ENCODE measurements at regions not wholly inside any gene's neighbourhood (a gene's known extent, or its start where the extent isn't known, plus 50 kb on each side); places are given as distances from the start of the nearest gene placed in this dataset.

DNA sequence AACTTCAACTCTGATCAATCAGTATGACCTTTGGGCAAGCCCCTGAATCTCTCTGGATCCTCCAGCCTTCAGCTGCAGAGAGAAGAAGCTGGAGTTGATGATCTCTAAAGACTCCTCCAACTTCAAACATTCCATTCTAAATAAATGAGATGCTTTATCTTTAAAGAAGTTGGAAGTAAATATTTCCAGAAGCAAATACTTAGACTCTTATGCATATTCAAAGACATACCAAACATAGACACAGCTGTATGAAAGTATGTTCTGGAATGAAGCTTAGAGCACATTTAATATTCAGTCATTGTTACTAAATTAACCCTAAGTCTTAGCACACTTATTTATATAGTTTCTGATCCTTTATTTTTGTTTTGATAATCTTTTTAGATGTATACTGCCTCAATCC, 77.6 kb upstream of the ACP3 start:
- DNase-seq, result no peak

DNA sequence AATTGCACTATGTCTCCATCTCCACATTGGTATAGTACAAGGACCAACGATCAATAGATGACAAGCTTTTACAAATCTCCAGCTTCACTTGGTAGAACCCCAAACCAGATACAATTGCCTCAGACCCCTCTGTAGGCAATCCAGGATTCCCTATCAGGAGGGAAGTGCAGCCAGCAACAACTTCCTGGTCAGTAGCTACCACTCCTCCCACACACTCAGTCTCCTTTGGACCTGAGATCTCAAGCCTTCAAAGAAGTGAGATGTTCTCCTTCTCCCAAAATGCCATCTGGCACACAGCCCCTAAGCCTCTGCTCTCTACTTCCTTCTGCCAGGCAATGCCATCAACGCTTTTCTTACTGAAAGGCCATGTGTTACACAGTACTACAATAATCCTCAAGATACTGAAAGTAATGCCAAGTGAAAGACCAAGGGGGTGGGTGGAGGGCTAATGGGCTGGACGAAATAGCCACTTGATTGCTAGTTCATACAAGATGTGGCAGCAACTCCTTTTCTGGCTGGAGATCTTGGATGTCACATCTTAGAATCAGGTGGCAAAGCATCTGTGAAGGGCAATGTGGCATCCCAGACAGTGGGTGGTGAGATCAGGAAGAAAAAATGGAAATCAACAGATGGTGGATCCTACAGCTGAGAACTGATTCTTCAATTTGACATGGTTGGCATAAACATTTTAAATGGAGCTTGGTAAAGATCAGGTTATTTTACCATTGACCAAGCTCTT, 75.3 kb upstream of the ACP3 start:
- DNase-seq, result no peak

DNA sequence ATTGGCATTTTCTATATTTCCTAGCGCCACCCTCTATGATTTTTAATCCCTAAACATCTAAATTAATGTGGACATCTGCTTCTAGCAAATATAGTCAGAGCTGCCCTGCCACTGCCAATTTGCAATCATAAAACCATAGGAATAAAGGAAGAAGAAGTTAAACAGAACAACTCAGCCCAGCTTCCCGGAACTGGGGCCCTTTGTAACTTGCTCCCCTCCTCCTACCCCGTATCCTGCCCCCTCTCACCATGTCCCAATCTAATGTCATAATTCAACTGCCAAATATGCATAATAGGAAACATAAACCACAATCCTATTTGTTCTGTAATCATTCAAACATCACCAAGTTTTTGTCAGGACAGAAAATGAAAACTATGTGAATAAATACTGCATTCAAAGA, 74.4 kb upstream of the ACP3 start:
- no peak for DNase-seq

DNA sequence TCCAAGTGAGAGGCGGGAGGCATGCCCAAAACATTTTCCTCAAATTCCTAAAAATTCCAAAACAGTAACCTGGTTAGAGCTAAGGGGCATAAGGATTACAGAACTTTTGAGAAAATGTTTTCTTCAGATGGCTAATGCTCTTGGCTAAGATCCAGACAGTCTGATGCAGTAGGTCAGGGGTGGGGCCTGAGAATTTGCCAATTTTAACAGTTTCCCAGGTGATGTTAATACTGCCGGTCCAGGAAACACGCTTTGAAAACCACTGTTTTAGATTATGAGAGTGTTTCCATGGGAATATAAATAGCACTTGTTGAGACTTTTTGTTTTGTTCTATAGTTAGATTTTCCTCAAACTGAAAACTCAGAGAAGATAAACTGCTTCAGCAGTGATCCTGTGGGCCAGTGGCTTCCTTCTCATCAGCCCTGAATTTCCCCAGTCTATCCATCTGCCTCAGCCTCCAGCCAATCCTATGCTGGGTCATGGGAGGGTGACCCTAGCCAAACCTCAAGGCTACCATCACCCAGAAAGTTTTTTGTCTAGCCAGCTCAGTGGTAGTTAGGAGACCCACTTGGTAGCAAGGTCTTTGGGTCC, 71.6 kb upstream of the ACP3 start:
- DNase-seq, result no peak

DNA sequence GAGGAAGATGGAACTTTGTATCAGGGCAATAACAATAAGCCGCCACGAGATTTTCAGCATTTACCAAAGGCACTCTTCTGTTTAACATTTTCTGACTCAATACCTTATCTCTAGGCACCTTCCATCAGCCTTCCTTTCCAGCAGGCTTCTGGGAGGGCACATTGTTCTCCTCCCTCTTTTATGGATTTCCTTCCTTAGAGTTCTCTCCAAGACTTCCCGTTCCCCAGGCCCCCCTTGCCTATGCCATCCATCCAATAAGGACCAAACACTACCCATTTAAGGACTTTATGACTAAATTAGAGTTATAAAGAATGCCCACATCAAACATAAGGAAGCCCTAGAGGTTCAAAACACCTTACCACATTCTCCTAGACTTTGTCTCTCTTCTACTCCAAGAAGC, 71.0 kb upstream of the ACP3 start:
- no peak for DNase-seq

DNA sequence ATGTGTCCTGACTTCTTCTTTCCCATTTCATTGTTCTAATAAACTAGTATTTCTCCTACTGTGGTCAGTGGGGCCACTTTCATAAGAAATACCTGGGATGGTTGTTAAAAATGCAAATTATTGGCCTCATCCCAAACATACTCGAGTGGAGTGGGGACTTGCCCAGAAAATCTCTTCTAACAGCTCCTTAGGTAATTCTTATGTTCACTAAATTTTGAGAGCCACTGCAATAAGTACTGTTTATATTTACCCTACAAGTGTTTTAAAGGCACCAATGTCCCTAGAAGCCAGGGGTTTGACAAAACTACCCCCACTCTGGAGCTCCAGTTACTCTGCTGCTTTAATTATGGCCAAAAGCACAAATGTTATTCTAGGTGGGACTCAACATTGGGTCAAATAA, 70.0 kb upstream of the ACP3 start:
- no peak for DNase-seq

DNA sequence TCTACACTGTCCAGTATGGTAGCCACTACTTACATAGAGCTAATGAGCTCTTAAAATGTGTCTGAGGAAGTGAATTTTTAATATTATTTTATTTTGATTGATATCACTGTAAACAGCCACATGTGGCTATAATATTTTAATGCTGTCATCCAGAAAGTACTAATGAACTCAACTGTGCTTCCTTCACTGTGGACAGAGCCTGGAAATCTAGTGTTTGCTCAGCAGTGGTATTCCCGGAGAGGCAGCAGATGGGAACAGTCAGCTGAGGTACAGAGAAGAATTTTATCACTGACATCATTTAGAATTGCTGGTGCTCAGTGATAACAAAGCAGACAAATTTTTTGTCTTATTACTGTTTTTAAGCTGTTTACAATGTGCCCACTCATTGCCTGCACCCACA, 68.7 kb upstream of the ACP3 start:
- no peak for DNase-seq

DNA sequence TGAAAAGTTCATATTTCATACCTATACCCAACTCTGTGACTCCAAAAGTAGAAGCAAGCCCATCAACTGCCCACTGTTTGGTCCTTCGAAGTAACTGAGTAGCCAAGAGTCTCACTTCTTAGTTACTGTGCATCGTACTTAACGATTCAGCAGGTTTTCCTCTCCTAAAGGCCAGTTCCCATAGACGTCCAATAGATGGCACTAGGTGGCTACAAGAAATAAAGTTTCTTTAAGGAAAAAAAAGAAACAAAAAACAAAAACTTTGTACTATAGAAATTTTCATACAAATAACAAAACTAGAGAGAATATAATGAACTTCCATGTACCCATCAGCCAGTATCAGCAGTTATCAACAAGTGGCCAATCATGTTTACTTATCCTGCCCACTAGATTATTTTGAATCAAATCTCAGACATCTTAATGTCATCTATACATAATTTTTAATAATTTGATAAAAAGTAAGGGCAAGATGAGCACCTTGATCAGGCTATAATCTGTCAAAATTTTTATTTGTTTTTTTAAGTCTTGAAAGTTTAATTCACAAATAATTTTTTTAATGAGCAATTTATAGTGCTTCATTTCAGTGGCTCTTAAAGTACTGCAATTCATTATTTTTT, 63.8 kb upstream of the ACP3 start:
- no peak for DNase-seq

DNA sequence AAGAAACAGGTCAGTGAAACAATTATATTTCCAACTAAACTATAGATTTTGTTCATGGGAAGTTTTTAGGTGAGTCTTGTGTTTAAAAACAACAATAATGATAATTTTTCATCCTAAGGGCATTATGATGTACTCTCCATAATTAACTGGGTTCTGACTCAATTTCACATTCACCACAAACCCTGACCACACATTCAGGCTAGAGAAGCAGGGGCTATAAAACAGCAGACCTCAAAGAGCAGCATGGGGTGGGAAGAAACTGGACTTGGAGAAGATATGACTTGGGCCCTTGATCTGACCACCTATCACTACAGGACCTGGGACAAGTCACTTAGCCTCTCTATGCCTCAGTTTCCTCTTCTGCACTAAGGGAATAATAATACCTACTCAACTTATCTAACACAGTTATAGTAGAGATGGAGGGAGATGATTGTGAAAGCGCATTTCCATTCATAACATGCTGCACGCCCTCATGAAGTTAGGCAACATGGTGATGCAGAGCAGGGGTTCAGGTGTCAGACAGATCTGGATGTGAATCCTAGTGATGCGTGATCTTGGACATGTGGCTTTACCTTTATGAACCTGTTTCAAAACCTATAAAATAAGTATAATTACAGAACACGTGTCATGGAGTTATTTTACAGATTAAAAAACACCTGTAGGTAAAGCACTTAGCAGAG, 63.0 kb upstream of the ACP3 start:
- DNase-seq, result no peak

DNA sequence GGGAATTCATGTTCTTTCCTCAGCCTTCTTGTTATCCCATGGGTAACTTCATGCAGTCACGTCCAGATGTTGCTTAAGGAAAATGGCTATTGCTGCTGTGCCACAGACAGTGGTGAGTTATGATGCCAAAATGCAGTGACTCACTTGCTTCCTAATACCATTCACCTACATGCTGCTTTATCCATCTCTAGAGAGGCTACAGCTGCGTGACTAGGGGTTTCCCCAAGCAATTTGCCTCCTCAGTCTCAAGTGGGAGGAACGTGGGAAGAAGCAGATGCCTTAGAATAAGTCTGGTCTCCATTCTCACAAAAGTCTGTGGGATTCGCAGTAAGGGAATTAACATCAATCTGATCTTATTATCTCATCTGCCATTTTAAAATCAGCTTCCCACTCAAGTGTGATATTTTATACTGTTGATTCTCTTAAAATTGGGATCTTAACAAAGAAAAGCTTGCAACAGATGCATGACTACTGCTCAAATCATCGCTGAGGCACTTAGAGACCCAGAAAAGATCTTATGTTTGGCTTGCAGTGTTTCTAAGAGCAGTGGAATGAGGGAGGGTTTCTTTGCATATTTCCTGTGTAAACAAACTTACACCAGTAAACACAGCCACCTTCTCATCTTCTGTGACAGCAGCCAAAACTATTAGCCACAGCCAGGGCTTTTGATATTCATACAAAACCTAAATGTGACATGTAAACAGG, 62.0 kb upstream of the ACP3 start:
- DNase-seq, result no peak

DNA sequence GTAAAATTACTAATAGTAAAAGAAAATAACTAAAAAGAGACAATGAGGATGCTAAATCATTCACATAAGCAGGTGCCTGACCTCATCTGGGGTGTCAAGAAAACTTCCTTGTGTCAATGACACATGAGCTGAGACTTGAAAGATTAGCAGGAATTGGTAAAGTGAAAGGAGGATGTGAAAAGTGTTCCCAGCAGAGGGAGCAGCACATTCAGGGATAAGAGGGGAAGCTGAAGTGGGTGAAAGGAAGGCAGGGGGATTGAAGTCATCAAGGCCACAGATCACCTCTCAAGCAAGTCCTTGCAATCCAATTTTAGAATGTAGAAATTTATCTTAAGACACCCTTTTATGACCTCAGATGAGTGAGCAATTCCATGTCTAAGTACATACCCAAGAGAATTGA, 60.2 kb upstream of the ACP3 start:
- DNase-seq, result no peak

DNA sequence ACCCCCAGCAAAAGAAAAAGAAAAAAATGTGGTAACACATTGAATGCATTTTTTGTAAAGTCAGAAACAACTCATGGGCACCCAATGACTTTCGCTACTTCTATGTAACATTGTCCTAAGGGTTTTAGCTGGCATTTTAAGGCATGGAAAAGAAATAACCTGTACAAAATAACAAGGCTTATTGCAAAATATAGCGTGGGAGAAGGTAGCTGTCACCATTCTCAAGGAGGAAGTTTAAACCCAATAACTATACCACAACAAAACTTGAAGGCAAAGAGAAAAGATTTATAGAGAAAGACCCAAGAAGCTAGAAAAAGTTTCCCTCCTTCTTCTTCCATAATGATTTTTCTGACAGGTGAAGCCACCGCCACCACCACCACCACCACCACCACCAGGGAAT, 55.7 kb upstream of the ACP3 start:
- no peak for DNase-seq

DNA sequence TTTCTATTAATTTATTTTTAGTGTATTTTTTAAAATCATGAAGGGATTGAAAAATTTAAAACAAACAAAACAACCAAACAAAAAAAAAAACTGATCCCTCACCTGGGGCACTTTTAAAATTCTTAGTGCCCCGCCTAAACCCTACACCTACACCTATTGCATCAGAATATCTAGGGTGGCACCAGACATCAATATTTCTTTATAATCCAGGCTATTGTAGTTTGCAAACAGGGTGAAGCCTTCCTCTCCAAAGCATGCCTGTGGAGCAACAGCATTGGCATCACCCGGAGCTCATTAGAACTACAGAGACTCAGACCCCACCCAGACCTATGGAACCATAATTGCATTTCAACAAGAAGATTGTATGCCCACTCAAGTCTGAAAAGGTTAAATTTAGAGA, 54.9 kb upstream of the ACP3 start:
- no peak for DNase-seq

DNA sequence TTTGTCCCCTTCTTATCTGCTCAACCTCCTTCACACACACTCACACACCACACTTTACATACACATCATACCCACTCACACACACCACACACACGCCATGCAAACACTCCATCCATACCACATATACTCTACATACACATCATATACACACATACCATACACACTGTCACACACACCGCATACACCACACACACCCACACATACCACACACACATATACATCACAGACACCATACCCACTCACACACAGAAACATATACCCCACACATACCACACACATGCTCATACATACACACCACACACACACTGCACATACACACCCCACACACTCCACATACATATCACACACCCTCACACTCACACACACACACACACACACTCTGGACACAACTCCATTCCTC, 54.3 kb upstream of the ACP3 start:
- DNase-seq, result no peak

DNA sequence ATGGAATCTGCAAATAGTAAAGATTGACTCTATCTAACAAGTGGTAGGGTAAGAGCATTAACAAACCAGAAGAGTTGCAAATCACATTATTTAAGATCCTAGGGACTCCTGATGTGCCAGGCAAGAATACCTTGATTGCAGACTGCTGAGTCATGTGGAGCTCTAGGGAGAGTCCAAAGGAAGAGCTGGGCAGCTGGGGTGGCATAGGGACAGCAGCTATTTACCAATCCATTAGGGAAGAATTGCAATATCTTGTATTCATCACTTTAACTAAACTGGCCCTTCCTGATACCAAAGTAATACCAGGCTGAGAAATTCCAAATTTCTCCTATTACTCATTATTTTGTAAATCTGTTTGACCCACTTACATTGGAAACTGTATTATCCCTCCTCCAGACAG, 52.2 kb upstream of the ACP3 start:
- DNase-seq, result no peak

DNA sequence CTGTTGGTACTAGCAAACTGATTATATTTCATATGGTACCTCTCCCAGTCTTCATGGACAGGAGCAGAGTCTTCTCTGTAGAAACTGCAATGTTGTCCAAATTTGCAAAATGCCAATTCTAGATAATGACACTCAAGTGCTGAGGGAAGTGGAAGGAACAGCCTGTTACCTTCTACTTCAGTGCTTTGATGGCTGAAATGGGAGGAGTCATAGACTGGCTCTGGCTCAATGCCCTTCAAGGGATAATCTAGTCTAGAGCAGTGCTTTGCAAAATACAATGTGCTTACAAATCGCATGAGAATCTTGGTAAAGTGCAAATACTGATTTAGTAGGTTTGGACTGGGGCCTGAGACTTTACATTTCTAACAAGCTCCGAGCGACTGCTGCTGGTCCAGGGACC, 51.7 kb upstream of the ACP3 start:
- no peak for DNase-seq

DNA sequence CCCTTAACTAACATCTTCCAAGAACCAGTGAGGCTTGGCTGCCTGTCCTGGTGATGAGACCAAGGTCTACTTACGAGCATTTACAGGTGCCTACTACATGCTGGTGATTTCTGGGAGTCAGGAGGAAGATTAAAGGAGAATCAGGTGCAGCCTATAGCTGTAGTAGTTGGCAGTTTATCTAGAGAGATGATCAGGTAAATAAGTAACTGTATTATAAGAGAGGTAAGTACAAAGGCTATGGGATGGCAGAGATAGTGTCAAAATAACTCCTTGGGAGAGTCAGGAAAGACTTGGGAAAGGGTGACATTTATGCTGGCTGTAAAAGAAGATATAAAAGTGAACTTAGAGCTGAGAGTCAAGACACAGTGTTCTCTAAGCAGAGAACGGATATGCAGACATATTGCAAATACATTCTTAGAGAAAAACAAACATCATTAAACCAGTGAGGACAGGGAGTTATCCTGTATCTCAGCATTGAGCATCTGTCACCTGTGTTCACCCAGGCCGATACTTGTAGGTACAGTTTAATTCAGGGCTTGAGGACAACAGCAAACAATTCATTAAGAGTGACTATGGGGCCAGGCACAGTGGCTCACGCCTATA, 49.7 kb upstream of the ACP3 start:
- no peak for DNase-seq
